ENCODE measurements at regions not wholly inside any gene's neighbourhood (a gene's known extent, or its start where the extent isn't known, plus 50 kb on each side); places are given as distances from the start of the nearest gene placed in this dataset.

- Histone ChIP-seq H3K27me3 (no peaks in the 10 kb centered on the region), H3K4me3 (no peak overlapping the region), H3K27ac (no peak overlapping the region), H3K4me1 (no peaks in the 10 kb centered on the region), H3K36me3 (no peaks in the 10 kb centered on the region), H3K9me3 (peaks cover 0 to 6% of the 10 kb centered on the region in 2 donors)
- in situ Hi-C loops (cut with MboI; ENCODE audit: low pct_ligation_motif_present in 1 of 4, low pct_unique_long_range_greater_than_20kb in 1 of 4, low sequenced_read_pairs in 3 of 4): no loop called here
- WGBS, 2 donors (ENCODE audit: low coverage in 1 of 2): 86 to 93% methylated on average over 3 of the region's 3 CpGs
- TF ChIP-seq CTCF (IDR thresholded peaks at IDR 0.05): no peak
- no peak for TF ChIP-seq POLR2A (IDR thresholded peaks at IDR 0.05)
- no peak for TF ChIP-seq EP300 (IDR thresholded peaks at IDR 0.05; ENCODE audit: low read depth)
- no peak for TF ChIP-seq POLR2AphosphoS5 (IDR thresholded peaks at IDR 0.05)
- intact Hi-C loops (cut with DNase I; ENCODE audit: low total_unique reads): no loop called here
- DNase-seq: no peak
Observed at GRCh38 chr2:37425408-37425807, 81.0 kb downstream of the QPCT start.

GRCh38 chr2:37427241-37427640 is 82.8 kb downstream of the QPCT start:
- no peak overlapping the region for H3K27ac ChIP-seq
- intact Hi-C loops (cut with DNase I; ENCODE audit: low total_unique reads) (no loop called here), in situ Hi-C loops (cut with MboI; ENCODE audit: low pct_ligation_motif_present in 1 of 4, low pct_unique_long_range_greater_than_20kb in 1 of 4, low sequenced_read_pairs in 3 of 4) (no loop called here)
- DNase-seq: no peak
- no peaks in the 10 kb centered on the region for H3K27me3 ChIP-seq
- no peak overlapping the region for H3K4me3 ChIP-seq
- H3K9me3 ChIP-seq: peaks cover 0 to 6% of the 10 kb centered on the region in 2 donors
- H3K36me3 ChIP-seq: no peaks in the 10 kb centered on the region
- TF ChIP-seq EP300 (IDR thresholded peaks at IDR 0.05; ENCODE audit: low read depth) (no peak), POLR2A (IDR thresholded peaks at IDR 0.05) (no peak)
- no peaks in the 10 kb centered on the region for H3K4me1 ChIP-seq

GRCh38 chr2:37436323-37436722 is 91.9 kb downstream of the QPCT start:
- no peak overlapping the region for H3K27ac ChIP-seq
- H3K36me3 ChIP-seq: no peaks in the 10 kb centered on the region
- H3K4me1 ChIP-seq: no peaks in the 10 kb centered on the region
- TF ChIP-seq EP300 (IDR thresholded peaks at IDR 0.05; ENCODE audit: low read depth) (no peak), POLR2AphosphoS5 (IDR thresholded peaks at IDR 0.05) (no peak), POLR2A (IDR thresholded peaks at IDR 0.05) (no peak), CTCF (IDR thresholded peaks at IDR 0.05) (no peak)
- no peak for DNase-seq
- H3K9me3 ChIP-seq: no peaks in the 10 kb centered on the region
- 74 to 88% methylated on average over 2 of the region's 2 CpGs for WGBS, 2 donors (ENCODE audit: low coverage in 1 of 2)
- H3K27me3 ChIP-seq: no peaks in the 10 kb centered on the region
- H3K4me3 ChIP-seq: no peak overlapping the region
- intact Hi-C loops (cut with DNase I; ENCODE audit: low total_unique reads) (no loop called here), in situ Hi-C loops (cut with MboI; ENCODE audit: low pct_ligation_motif_present in 1 of 4, low pct_unique_long_range_greater_than_20kb in 1 of 4, low sequenced_read_pairs in 3 of 4) (no loop called here)

GRCh38 chr2:37439131-37439642 is 94.8 kb downstream of the QPCT start:
- intact Hi-C loops (cut with DNase I; ENCODE audit: low total_unique reads): no loop called here
- in situ Hi-C loops (cut with MboI; ENCODE audit: low pct_ligation_motif_present in 1 of 4, low pct_unique_long_range_greater_than_20kb in 1 of 4, low sequenced_read_pairs in 3 of 4): no loop called here
- TF ChIP-seq EP300 (IDR thresholded peaks at IDR 0.05; ENCODE audit: low read depth): no peak
- no peak for TF ChIP-seq CTCF (IDR thresholded peaks at IDR 0.05)
- no peak for TF ChIP-seq POLR2AphosphoS5 (IDR thresholded peaks at IDR 0.05)
- TF ChIP-seq POLR2A (IDR thresholded peaks at IDR 0.05): no peak

GRCh38 chr2:37441055-37441454 is 96.6 kb downstream of the QPCT start:
- DNase-seq: no peak
- H3K27ac ChIP-seq: no peak overlapping the region
- in situ Hi-C loops (cut with MboI; ENCODE audit: low pct_ligation_motif_present in 1 of 4, low pct_unique_long_range_greater_than_20kb in 1 of 4, low sequenced_read_pairs in 3 of 4): no loop called here
- H3K27me3 ChIP-seq: no peaks in the 10 kb centered on the region
- H3K4me3 ChIP-seq: no peak overlapping the region
- no peak for TF ChIP-seq EP300 (IDR thresholded peaks at IDR 0.05; ENCODE audit: low read depth)
- TF ChIP-seq POLR2AphosphoS5 (IDR thresholded peaks at IDR 0.05): no peak
- no peak for TF ChIP-seq POLR2A (IDR thresholded peaks at IDR 0.05)
- no peak for TF ChIP-seq CTCF (IDR thresholded peaks at IDR 0.05)
- WGBS, 2 donors (ENCODE audit: low coverage in 1 of 2): 67 to 89% methylated on average over 1 of the region's 1 CpG
- intact Hi-C loops (cut with DNase I; ENCODE audit: low total_unique reads): no loop called here
- no peaks in the 10 kb centered on the region for H3K9me3 ChIP-seq
- no peaks in the 10 kb centered on the region for H3K36me3 ChIP-seq
- no peaks in the 10 kb centered on the region for H3K4me1 ChIP-seq

More at GRCh38 chr2:37439131-37439642, 94.8 kb downstream of the QPCT start:
- H3K9me3 ChIP-seq: no peaks in the 10 kb centered on the region
- no peaks in the 10 kb centered on the region for H3K36me3 ChIP-seq
- no peak overlapping the region for H3K4me3 ChIP-seq
- H3K27me3 ChIP-seq: no peaks in the 10 kb centered on the region
- H3K27ac ChIP-seq: no peak overlapping the region
- DNase-seq: no peak
- no peaks in the 10 kb centered on the region for H3K4me1 ChIP-seq

Data from transverse colon (tissue), 4 donors.